HG03521 (cell line): ENCODE measurements at regions not wholly inside any gene's neighbourhood (a gene's known extent, or its start where the extent isn't known, plus 50 kb on each side); places are given as distances from the start of the nearest gene placed in this dataset.
"Not testable (repeated sequence)": the region's sequence is repeated elsewhere in the genome, so short reads cannot be mapped to it uniquely, and the experiment has no call there.

Experiments
- ATAC-seq: cut with Tn5 transposase; IDR thresholded peaks from one replicate; pipeline ENCODE4 v1.9.1; 2021; ENCODE audit warnings: mild to moderate bottlenecking, moderate library complexity; ENCODE audit not compliant: unreplicated experiment

DNA sequence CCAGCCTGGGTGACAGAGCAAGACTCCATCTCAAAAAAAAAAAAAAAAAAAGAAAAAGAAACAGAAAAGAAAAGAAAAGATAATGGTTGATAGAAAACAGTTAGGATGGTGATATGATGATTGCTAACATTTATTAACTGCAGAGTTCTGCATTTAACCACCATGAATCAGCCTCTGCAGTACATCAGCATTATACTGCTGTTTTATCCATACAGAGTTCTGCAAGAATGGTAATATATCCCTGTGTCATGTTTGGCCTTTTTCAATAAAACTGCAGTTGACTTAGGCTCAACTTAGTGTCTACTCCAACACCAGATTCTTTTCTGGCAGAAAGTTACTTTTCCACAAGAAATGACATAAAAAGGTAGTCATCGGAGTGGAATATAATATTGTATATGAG, 62.6 kb downstream of the DUSP6 start:
- no peak for ATAC-seq

DNA sequence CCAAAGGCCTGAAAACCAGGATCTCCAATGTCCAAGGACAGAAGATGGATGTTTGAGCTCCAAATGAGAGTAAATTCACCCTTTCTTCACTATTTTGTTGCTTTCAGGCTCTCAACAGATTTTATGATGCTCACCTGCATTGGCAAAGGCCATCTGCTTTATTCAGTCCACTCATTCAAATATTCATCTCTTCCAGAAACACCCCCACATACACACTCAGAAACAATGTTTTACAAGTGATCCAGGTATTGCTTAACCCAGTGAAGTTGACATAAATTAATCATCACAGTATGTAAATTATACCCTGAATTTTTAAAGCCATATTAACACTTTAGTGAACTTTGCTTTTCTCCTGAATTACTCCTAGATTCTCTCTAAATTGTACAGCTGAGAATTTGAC, 63.3 kb downstream of the DUSP6 start:
- no peak for ATAC-seq

DNA sequence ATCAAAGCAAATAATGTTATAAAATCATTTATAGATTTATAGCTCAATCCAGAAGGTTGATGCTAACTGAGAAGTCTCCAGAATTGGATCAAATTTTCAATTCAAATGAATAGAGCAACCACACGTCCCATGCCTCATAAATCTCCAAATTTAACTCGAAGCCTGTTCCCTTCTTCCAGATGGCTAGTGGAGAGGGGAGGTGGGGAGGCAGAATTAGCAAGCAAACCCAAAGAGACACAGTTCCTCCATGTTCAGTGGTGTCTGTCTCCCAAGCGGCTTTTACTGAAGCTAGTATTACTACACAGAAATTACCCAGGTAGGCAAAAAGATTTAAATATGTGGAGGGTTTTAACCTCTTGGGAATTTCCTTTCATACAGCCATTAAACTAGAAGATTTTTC, 65.8 kb downstream of the DUSP6 start:
- ATAC-seq = no peak

GRCh38 chr12:89281539-89281867, 70.8 kb downstream of the DUSP6 start:
- ATAC-seq = no peak

DNA sequence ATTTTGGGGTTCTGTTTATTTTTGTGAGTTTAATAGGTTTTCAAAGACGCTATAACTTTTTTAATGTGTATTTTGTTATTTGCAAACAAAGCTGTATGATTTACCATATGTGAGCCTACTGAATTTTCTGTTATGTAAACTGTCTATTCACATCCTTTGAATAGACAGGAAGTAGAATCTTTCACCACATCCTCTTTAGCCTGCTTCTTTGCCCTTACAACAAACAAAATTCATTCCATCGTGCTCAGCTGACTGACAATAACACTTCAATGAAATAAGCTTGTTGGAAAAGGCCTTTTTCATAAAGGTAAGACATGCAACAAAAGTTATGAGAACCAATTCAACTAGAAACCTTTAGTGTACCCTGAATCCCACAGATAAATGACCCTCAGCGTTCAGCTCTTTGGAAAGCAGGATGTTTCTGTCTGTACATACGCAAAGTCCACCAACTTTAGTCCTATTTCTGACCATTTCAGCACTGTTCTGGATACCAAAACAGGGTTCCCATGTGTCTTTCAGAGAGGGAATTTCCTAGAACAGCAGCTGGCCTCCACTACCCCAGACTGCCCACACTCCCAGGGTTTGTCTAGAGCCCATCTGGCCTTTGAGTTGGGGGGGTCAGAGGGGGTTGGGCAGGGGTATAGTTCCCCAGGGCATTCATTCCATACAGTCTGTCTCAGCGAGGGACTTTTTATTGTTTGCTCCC, 71.3 kb downstream of the DUSP6 start:
- ATAC-seq = no peak

GRCh38 chr12:89279499-89279898, 72.8 kb downstream of the DUSP6 start:
- ATAC-seq = no peak

- no peak for ATAC-seq
These were observed 73.4 kb downstream of the DUSP6 start for GRCh38 chr12:89278862-89279261.

- no peak for ATAC-seq
These were observed 74.1 kb downstream of the DUSP6 start for GRCh38 chr12:89278169-89278568.

- ATAC-seq = no peak
These were observed 75.4 kb downstream of the DUSP6 start for GRCh38 chr12:89276860-89277259.

DNA sequence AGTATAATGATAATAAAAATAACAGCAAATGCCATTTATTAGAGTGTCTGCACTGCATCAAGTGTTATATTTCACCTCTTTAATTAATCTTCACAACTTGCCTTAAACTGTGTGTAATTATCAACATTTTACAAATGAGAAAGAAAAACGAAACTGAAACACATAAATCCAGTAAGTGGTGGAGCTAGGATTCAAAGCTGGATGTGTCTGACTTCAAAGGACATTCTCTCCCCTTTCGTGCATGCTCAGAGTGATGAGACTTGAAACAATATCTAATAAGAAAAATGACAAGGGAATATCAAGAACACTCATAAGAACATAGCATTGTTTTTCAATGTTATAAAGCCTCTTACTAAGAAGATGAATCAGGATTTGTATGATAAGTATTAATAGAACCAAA, 78.8 kb downstream of the DUSP6 start:
- ATAC-seq = no peak

DNA sequence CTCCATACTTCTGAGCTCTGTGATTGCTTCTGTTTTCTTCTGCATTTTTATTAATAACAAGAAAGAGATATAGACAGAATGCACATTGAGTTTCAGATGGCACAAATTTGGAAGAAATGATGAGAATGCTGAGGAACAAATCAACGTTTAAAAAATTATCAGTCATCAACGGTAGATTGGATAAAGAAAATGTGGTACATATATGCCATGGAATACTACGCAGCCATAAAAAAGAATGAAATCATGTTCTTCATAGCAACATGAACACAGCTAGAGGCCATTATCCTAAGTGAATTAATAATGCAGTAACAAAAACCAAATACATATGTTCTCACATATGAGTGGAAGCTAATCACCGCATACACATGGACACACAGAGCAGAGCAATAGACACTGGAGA, 81.8 kb downstream of the DUSP6 start:
- no peak for ATAC-seq

DNA sequence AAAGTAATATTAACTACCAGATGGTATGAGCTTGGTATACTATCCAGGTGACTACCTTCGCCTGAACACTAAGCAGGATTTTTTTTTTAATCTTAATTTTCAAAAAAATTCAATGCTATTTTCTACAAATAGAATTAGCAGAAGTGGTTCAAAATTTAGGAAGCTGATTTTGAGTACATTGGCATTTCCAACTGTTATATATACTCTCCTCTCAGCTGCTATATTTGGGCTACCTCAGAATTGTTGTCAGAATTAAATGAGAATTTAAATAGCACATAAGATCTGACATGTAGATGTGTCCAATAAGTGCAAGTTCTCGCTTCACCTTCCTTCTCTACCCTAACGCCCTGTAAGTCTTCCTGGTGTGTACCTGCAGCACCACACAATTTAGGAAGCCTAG, 83.1 kb downstream of the DUSP6 start:
- ATAC-seq = no peak

GRCh38 chr12:89267404-89267803, 84.9 kb downstream of the DUSP6 start:
- ATAC-seq = no peak

GRCh38 chr12:89266574-89267188, 85.6 kb downstream of the DUSP6 start:
- ATAC-seq = not testable (repeated sequence)

- no peak for ATAC-seq
These were observed 87.5 kb downstream of the DUSP6 start for GRCh38 chr12:89264837-89265236.

DNA sequence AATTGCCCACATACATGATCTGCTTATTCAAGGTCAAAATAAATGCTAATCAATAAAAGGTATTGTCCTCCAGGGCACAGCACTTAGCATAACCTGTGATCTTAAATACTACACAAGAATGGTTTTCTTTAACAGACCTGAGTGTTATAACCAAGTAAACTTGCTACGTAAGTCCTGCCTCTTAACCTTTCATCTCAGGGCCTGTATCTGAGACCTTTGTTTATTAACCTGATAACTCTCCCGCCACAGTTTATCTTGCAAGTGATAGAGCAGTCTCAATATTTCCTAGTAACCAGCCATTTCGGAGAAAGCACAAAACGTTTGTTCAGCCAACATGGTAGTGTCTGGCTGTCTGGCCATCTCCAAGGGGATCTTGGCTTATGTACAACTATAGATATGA, 88.4 kb downstream of the DUSP6 start:
- no peak for ATAC-seq

DNA sequence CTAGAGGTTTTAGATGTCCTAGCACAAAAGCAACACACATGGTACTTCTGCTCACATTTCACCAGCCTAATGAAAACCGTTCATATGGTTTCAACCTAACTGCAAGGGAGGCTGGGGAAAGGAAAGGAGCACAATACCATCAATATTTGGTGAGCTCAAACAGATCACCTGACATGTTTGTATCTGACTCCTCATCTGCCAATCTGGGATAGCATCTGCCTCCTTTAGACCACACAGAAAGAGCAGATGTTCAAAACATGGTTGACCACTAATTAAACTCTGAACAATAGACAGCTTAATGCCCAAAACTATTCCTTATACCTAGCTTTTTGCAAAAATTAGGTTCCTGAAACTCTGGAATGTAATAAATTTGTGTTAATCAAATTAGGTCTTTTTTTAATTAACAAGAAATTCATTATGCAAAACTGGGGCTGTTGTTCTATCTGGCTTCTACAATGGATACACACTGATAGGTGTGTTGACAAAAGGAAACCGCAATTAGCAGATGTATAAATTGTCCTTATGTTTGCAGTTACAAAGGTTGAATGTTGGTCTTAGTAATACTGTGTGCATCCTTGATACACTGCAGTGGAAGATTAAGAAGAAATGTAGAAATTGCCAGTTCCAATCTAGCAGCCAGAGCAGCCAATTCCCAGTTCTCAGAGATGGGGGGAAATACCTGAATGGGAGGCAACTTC, 89.3 kb downstream of the DUSP6 start:
- no peak for ATAC-seq

DNA sequence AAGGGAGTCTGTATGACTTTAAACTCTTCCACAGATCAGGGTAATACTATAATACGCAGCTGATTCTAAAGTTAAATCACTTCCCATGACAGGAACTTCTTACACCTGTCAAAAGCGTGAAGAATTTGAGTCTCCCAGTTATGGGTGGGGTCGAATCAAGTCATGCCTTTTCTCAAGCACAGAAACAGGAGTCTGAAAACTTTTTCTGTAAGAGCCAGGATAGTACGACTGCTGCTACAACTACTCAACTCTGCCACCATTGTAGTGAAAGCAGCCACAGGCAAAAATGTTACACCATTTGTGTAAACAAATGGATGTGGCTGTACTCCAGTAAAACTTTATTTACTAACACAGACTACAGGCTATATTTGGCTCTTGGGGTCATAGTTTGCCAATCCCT, 90.3 kb downstream of the DUSP6 start:
- no peak for ATAC-seq

DNA sequence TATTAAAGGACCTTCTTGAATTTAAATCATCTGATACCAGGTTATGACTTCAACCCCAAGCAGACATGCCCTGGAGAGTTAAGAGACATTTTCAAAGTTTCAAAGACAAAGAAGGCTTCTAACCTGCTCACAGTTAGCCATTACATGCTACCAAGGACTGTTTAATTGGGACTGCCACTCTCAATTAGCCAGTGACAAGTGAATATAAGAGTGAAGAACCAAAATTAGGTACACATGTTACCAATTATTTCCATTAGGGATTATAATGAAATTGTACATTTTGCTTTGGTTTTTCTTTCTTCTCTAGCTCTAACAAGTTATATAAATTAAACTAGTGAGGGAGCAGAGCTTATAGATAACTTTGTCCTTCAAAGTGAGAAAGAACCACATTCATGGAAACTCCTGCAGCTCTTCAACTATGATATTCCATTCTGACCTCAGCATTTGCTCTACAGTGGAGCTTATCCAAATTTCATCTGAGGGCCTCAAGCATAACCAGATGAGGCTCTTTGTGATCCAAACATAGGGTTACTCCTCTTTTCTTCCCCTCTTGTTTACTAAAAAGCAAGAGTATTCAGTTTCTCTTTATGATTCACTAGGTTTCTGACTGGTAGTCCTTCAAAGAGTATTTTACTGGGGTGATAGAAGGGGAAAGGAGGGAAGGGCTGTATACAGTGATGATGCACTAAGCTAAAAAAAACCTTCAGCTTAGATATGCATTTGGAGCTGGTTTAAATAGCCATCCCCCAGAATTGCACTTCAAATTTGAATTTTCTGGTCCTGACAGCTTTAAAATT, 91.3 kb downstream of the DUSP6 start:
- ATAC-seq = no peak

DNA sequence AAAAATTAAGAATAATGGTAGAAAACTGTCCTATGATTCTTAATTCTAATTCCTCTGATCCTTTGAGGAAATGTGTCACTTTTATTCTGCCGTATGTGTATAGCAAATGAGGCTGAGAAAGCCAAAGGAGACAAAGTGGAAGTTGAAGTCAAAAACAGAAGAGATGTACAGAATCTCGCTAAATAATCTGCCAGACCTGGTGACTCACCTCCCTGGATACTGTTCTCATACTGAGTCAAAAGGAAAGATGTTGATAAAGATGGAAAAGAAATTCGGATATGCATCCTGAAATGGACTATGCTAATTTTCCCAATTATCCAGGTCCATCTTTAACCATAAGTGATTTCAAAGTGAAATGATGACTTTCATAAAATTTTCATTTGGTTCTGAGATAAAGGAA, 92.5 kb downstream of the DUSP6 start:
- ATAC-seq = no peak

- ATAC-seq = no peak
These were observed 93.9 kb downstream of the DUSP6 start for GRCh38 chr12:89258240-89258969.
